ENCODE measurements at regions not wholly inside any gene's neighbourhood (a gene's known extent, or its start where the extent isn't known, plus 50 kb on each side); places are given as distances from the start of the nearest gene placed in this dataset.
"Not testable (repeated sequence)": the region's sequence is repeated elsewhere in the genome, so short reads cannot be mapped to it uniquely, and the experiment has no call there.

- peaks cover 0 to 4% of the 10 kb centered on the region in 2 donors for H3K4me1 ChIP-seq (replicated peaks in 1 of 2)
- no peak overlapping the region for H3K4me3 ChIP-seq
- H3K27ac ChIP-seq, result no peak overlapping the region
- in situ Hi-C loops (cut with MboI; ENCODE audit: low pct_unique_long_range_greater_than_20kb in 2 of 9, low sequenced_read_pairs in 9 of 9, unreplicated experiment in 9 of 9), result no loop called here
- peak in 3 of 8 experiments; percentile 38 to 61 (median 56) for ATAC-seq (replicated peaks in 6 of 8)
These were observed 58.1 kb downstream of the ATXN7L3B start for GRCh38 chr12:74595696-74596095.

GRCh38 chr12:74598819-74599218, 61.2 kb downstream of the ATXN7L3B start:
- peaks cover 0 to 4% of the 10 kb centered on the region in 2 donors for H3K4me1 ChIP-seq (replicated peaks in 1 of 2)
- no peak overlapping the region for H3K4me3 ChIP-seq
- no peak for ATAC-seq (replicated peaks in 6 of 8)
- H3K27ac ChIP-seq, result no peak overlapping the region
- in situ Hi-C loops (cut with MboI; ENCODE audit: low pct_unique_long_range_greater_than_20kb in 2 of 9, low sequenced_read_pairs in 9 of 9, unreplicated experiment in 9 of 9), result no loop called here

GRCh38 chr12:74599932-74600331, 62.3 kb downstream of the ATXN7L3B start:
- ATAC-seq (replicated peaks in 6 of 8), result no peak
- in situ Hi-C loops (cut with MboI; ENCODE audit: low pct_unique_long_range_greater_than_20kb in 2 of 9, low sequenced_read_pairs in 9 of 9, unreplicated experiment in 9 of 9), result no loop called here
- Histone ChIP-seq H3K27ac (no peak overlapping the region), H3K4me1 (replicated peaks in 1 of 2) (peaks cover 0 to 10% of the 10 kb centered on the region in 2 donors), H3K4me3 (no peak overlapping the region)
- WGBS, 10 experiments, result 0 to 40% (median 27%) methylated on average over 1 of the region's 1 CpG; no CpG with 5 or more reads in 6 of the 10 experiments

GRCh38 chr12:74600817-74601216, 63.2 kb downstream of the ATXN7L3B start:
- H3K4me1 ChIP-seq (replicated peaks in 1 of 2); H3K4me3 ChIP-seq; in situ Hi-C loops (cut with MboI; ENCODE audit: low pct_unique_long_range_greater_than_20kb in 2 of 9, low sequenced_read_pairs in 9 of 9, unreplicated experiment in 9 of 9); ATAC-seq (replicated peaks in 6 of 8); H3K27ac ChIP-seq: not testable (repeated sequence)

- no peak for ATAC-seq (replicated peaks in 6 of 8)
- 0 to 100% (median 69%) methylated on average over 1 to 2 of the region's 2 CpGs; no CpG with 5 or more reads in 1 of the 10 experiments for WGBS, 10 experiments
- Histone ChIP-seq H3K4me1 (replicated peaks in 1 of 2) (peaks cover 0 to 6% of the 10 kb centered on the region in 2 donors), H3K4me3 (no peak overlapping the region), H3K27ac (no peak overlapping the region)
- in situ Hi-C loops (cut with MboI; ENCODE audit: low pct_unique_long_range_greater_than_20kb in 2 of 9, low sequenced_read_pairs in 9 of 9, unreplicated experiment in 9 of 9), result no loop called here
These were observed 65.4 kb downstream of the ATXN7L3B start for GRCh38 chr12:74602881-74603672.

GRCh38 chr12:74608231-74608775, 70.7 kb downstream of the ATXN7L3B start:
- in situ Hi-C loops (cut with MboI; ENCODE audit: low pct_unique_long_range_greater_than_20kb in 2 of 9, low sequenced_read_pairs in 9 of 9, unreplicated experiment in 9 of 9), result no loop called here
- H3K4me3 ChIP-seq, result no peak overlapping the region
- no peak for ATAC-seq (replicated peaks in 6 of 8)
- WGBS, 10 experiments, result 0 to 83% (median 66%) methylated on average over 1 to 3 of the region's 3 CpGs
- peaks cover 0 to 12% of the 10 kb centered on the region in 2 donors for H3K4me1 ChIP-seq (replicated peaks in 1 of 2)
- H3K27ac ChIP-seq, result no peak overlapping the region

- 3 to 96% (median 70%) methylated on average over 2 to 3 of the region's 3 CpGs for WGBS, 10 experiments
- no peak for ATAC-seq (replicated peaks in 6 of 8)
- Histone ChIP-seq H3K4me1 (replicated peaks in 1 of 2) (peaks cover 0 to 9% of the 10 kb centered on the region in 2 donors), H3K27ac (no peak overlapping the region), H3K4me3 (no peak overlapping the region)
- in situ Hi-C loops (cut with MboI; ENCODE audit: low pct_unique_long_range_greater_than_20kb in 2 of 9, low sequenced_read_pairs in 9 of 9, unreplicated experiment in 9 of 9), result no loop called here
These were observed 73.1 kb downstream of the ATXN7L3B start for GRCh38 chr12:74610711-74611110.

- H3K4me3 ChIP-seq, result no peak overlapping the region
- ATAC-seq (replicated peaks in 6 of 8), result peak in 3 of 8 experiments; percentile 67 to 84 (median 71)
- peaks cover 0 to 9% of the 10 kb centered on the region in 2 donors for H3K4me1 ChIP-seq (replicated peaks in 1 of 2)
- H3K27ac ChIP-seq, result no peak overlapping the region
- in situ Hi-C loops (cut with MboI; ENCODE audit: low pct_unique_long_range_greater_than_20kb in 2 of 9, low sequenced_read_pairs in 9 of 9, unreplicated experiment in 9 of 9), result no loop called here
These were observed 76.8 kb downstream of the ATXN7L3B start for GRCh38 chr12:74614426-74614825.

GRCh38 chr12:74619084-74619483, 81.4 kb downstream of the ATXN7L3B start:
- no peak for ATAC-seq (replicated peaks in 6 of 8)
- in situ Hi-C loops (cut with MboI; ENCODE audit: low pct_unique_long_range_greater_than_20kb in 2 of 9, low sequenced_read_pairs in 9 of 9, unreplicated experiment in 9 of 9), result no loop called here
- H3K4me1 ChIP-seq (replicated peaks in 1 of 2), result peaks cover 0 to 9% of the 10 kb centered on the region in 2 donors
- WGBS, 10 experiments, result 0 to 100% (median 50%) methylated on average over 1 to 2 of the region's 2 CpGs; no CpG with 5 or more reads in 4 of the 10 experiments
- H3K4me3 ChIP-seq, result no peak overlapping the region
- no peak overlapping the region for H3K27ac ChIP-seq

GRCh38 chr12:74619884-74620283, 82.2 kb downstream of the ATXN7L3B start:
- ATAC-seq (replicated peaks in 6 of 8), result no peak
- H3K27ac ChIP-seq, result no peak overlapping the region
- in situ Hi-C loops (cut with MboI; ENCODE audit: low pct_unique_long_range_greater_than_20kb in 2 of 9, low sequenced_read_pairs in 9 of 9, unreplicated experiment in 9 of 9), result no loop called here

GRCh38 chr12:74620921-74621320, 83.3 kb downstream of the ATXN7L3B start:
- no peak overlapping the region for H3K27ac ChIP-seq
- 0 to 80% (median 36%) methylated on average over 1 to 2 of the region's 2 CpGs; no CpG with 5 or more reads in 1 of the 10 experiments for WGBS, 10 experiments
- H3K4me3 ChIP-seq, result no peak overlapping the region
- peak in 5 of 8 experiments; percentile 40 to 92 (median 69) for ATAC-seq (replicated peaks in 6 of 8)
- in situ Hi-C loops (cut with MboI; ENCODE audit: low pct_unique_long_range_greater_than_20kb in 2 of 9, low sequenced_read_pairs in 9 of 9, unreplicated experiment in 9 of 9), result no loop called here
- H3K4me1 ChIP-seq (replicated peaks in 1 of 2), result peaks cover 0 to 6% of the 10 kb centered on the region in 2 donors

More at GRCh38 chr12:74619884-74620283, 82.2 kb downstream of the ATXN7L3B start:
- H3K4me1 ChIP-seq (replicated peaks in 1 of 2), result peaks cover 0 to 6% of the 10 kb centered on the region in 2 donors
- WGBS, 10 experiments, result 0 to 100% (median 100%) methylated on average over 1 of the region's 1 CpG; no CpG with 5 or more reads in 4 of the 10 experiments
- no peak overlapping the region for H3K4me3 ChIP-seq

- H3K4me3 ChIP-seq, result no peak overlapping the region
- 7 to 100% (median 47%) methylated on average over 2 to 3 of the region's 3 CpGs for WGBS, 10 experiments
- ATAC-seq (replicated peaks in 6 of 8), result no peak
- in situ Hi-C loops (cut with MboI; ENCODE audit: low pct_unique_long_range_greater_than_20kb in 2 of 9, low sequenced_read_pairs in 9 of 9, unreplicated experiment in 9 of 9), result no loop called here
- peaks cover 0 to 6% of the 10 kb centered on the region in 2 donors for H3K4me1 ChIP-seq (replicated peaks in 1 of 2)
- H3K27ac ChIP-seq, result no peak overlapping the region
These were observed 86.6 kb downstream of the ATXN7L3B start for GRCh38 chr12:74624201-74624600.

GRCh38 chr12:74626397-74626796, 88.8 kb downstream of the ATXN7L3B start:
- ATAC-seq (replicated peaks in 6 of 8), result no peak
- no peaks in the 10 kb centered on the region for H3K4me1 ChIP-seq (replicated peaks in 1 of 2)
- H3K27ac ChIP-seq, result no peak overlapping the region
- no peak overlapping the region for H3K4me3 ChIP-seq
- in situ Hi-C loops (cut with MboI; ENCODE audit: low pct_unique_long_range_greater_than_20kb in 2 of 9, low sequenced_read_pairs in 9 of 9, unreplicated experiment in 9 of 9), result no loop called here

GRCh38 chr12:74641262-74641661, 103.6 kb downstream of the ATXN7L3B start:
- in situ Hi-C loops (cut with MboI; ENCODE audit: low pct_unique_long_range_greater_than_20kb in 2 of 9, low sequenced_read_pairs in 9 of 9, unreplicated experiment in 9 of 9), result no loop called here
- ATAC-seq (replicated peaks in 6 of 8), result no peak

More at GRCh38 chr12:74641262-74641661, 103.6 kb downstream of the ATXN7L3B start:
- no peaks in the 10 kb centered on the region for H3K4me1 ChIP-seq (replicated peaks in 1 of 2)
- no peak overlapping the region for H3K4me3 ChIP-seq
- no peak overlapping the region for H3K27ac ChIP-seq
- WGBS, 10 experiments, result 0 to 100% (median 82%) methylated on average over 1 to 2 of the region's 2 CpGs; no CpG with 5 or more reads in 4 of the 10 experiments

Measured in motor neuron (in vitro differentiated cells).